ENCODE measurements at regions not wholly inside any gene's neighbourhood (a gene's known extent, or its start where the extent isn't known, plus 50 kb on each side); places are given as distances from the start of the nearest gene placed in this dataset.

DNA sequence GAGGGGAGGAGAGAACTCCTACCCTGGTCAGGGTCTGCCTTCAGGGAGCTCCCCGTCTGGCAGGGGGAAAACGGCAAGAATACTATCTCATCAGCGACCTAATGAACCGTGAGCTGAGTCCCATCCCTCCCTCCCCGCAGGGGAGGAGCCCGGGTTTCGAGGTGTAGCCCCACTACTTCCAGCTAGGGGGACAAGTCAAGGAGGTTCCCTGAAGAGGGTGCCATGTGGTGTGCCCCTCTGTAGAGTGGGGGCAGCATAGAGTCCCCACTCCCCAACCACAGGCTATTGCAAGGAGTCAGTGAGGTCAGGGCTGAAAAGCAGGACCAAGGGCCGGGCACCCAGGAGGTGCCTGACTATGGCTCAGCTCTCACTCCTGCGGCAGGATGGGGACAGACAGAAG is 50.9 kb upstream of the RXRA start:
- TF ChIP-seq, protein P1, sequence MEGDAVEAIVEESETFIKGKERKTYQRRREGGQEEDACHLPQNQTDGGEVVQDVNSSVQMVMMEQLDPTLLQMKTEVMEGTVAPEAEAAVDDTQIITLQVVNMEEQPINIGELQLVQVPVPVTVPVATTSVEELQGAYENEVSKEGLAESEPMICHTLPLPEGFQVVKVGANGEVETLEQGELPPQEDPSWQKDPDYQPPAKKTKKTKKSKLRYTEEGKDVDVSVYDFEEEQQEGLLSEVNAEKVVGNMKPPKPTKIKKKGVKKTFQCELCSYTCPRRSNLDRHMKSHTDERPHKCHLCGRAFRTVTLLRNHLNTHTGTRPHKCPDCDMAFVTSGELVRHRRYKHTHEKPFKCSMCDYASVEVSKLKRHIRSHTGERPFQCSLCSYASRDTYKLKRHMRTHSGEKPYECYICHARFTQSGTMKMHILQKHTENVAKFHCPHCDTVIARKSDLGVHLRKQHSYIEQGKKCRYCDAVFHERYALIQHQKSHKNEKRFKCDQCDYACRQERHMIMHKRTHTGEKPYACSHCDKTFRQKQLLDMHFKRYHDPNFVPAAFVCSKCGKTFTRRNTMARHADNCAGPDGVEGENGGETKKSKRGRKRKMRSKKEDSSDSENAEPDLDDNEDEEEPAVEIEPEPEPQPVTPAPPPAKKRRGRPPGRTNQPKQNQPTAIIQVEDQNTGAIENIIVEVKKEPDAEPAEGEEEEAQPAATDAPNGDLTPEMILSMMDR (IDR thresholded peaks at IDR 0.05) = no peak
- TF ChIP-seq POLR2A (IDR thresholded peaks at IDR 0.05) = no peak
